ENCODE measurements at regions not wholly inside any gene's neighbourhood (a gene's known extent, or its start where the extent isn't known, plus 50 kb on each side); places are given as distances from the start of the nearest gene placed in this dataset.

- H3K36me3 ChIP-seq (ENCODE audit: control insufficient read depth, insufficient read depth, low read length) = no peaks in the 10 kb centered on the region
- TF ChIP-seq CTCF (IDR thresholded peaks at IDR 0.05; ENCODE audit: insufficient read depth, low read length, poor library complexity, severe bottlenecking) = no peak
- H3K27me3 ChIP-seq (ENCODE audit: control insufficient read depth, insufficient read depth, low read length) = no peaks in the 10 kb centered on the region
- no peak for DNase-seq (ENCODE audit: low read depth)
- no peak overlapping the region for H3K4me3 ChIP-seq (ENCODE audit: low read depth, low read length)
Observed at GRCh38 chr11:33640730-33641371, 59.8 kb downstream of the C11orf91 start.

- Histone ChIP-seq H3K27me3 (ENCODE audit: control insufficient read depth, insufficient read depth, low read length) (no peaks in the 10 kb centered on the region), H3K4me3 (ENCODE audit: low read depth, low read length) (no peak overlapping the region), H3K36me3 (ENCODE audit: control insufficient read depth, insufficient read depth, low read length) (no peaks in the 10 kb centered on the region)
- no peak for TF ChIP-seq CTCF (IDR thresholded peaks at IDR 0.05; ENCODE audit: insufficient read depth, low read length, poor library complexity, severe bottlenecking)
- no peak for DNase-seq (ENCODE audit: low read depth)
Observed at GRCh38 chr11:33638608-33639007, 62.0 kb downstream of the C11orf91 start.

GRCh38 chr11:33636104-33636503, 64.5 kb downstream of the C11orf91 start:
- DNase-seq (ENCODE audit: low read depth) = no peak
- no peak overlapping the region for H3K4me3 ChIP-seq (ENCODE audit: low read depth, low read length)
- no peaks in the 10 kb centered on the region for H3K27me3 ChIP-seq (ENCODE audit: control insufficient read depth, insufficient read depth, low read length)
- H3K36me3 ChIP-seq (ENCODE audit: control insufficient read depth, insufficient read depth, low read length) = no peaks in the 10 kb centered on the region
- no peak for TF ChIP-seq CTCF (IDR thresholded peaks at IDR 0.05; ENCODE audit: insufficient read depth, low read length, poor library complexity, severe bottlenecking)

- TF ChIP-seq CTCF (IDR thresholded peaks at IDR 0.05; ENCODE audit: insufficient read depth, low read length, poor library complexity, severe bottlenecking) = no peak
- H3K4me3 ChIP-seq (ENCODE audit: low read depth, low read length) = no peak overlapping the region
Observed at GRCh38 chr11:33635161-33635560, 65.5 kb downstream of the C11orf91 start.

GRCh38 chr11:33634291-33634834, 66.3 kb downstream of the C11orf91 start:
- Histone ChIP-seq H3K4me3 (ENCODE audit: low read depth, low read length) (no peak overlapping the region), H3K27me3 (ENCODE audit: control insufficient read depth, insufficient read depth, low read length) (no peaks in the 10 kb centered on the region), H3K36me3 (ENCODE audit: control insufficient read depth, insufficient read depth, low read length) (no peaks in the 10 kb centered on the region)
- DNase-seq (ENCODE audit: low read depth) = peak; percentile 32
- TF ChIP-seq CTCF (IDR thresholded peaks at IDR 0.05; ENCODE audit: insufficient read depth, low read length, poor library complexity, severe bottlenecking) = no peak

More at GRCh38 chr11:33635161-33635560, 65.5 kb downstream of the C11orf91 start:
- Histone ChIP-seq H3K27me3 (ENCODE audit: control insufficient read depth, insufficient read depth, low read length) (no peaks in the 10 kb centered on the region), H3K36me3 (ENCODE audit: control insufficient read depth, insufficient read depth, low read length) (no peaks in the 10 kb centered on the region)
- no peak for DNase-seq (ENCODE audit: low read depth)

Measured in kidney epithelial cell (primary cell).